ENCODE measurements at regions not wholly inside any gene's neighbourhood (a gene's known extent, or its start where the extent isn't known, plus 50 kb on each side); places are given as distances from the start of the nearest gene placed in this dataset.

DNA sequence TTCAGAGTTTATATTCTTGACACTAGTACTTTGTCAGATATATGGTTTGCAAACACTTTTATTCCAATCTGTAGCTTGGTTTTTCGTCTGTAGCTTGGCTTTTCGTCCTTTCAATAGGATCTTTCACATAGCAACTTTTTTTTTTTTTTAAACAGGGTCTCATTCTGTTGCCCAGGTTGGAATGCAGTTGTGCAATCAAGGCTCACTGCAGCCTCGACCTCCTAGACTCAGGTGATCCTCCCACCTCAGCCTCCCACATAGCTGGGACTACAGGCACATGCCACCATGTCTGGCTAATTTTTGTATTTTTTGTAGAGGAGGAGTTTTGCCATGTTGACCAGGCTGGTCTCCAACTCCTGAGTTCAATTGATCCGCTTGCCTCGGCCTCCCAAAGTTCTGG is 460.4 kb upstream of the SOX5 start:
- ChIA-PET CTCF (ENCODE audit: low intra/inter-chr PET ratio) (no interaction called here), POLR2A (interaction anchor here (0.6 kb wide), 1 partner anchor 17 kb away, joined by 3 read pairs; no protein-coding TSS in a partner anchor)
- DNase-seq (ENCODE audit: extremely low read depth in 1 of 4, low spot score in 3 of 4) (no peak), FAIRE-seq (no peak), ATAC-seq (no peak)
- Histone ChIP-seq H3K36me3 (ENCODE audit: control insufficient read depth, insufficient read depth, low read length) (no peaks in the 10 kb centered on the region), H3K4me3 (no peak overlapping the region), H3K9ac (ENCODE audit: insufficient read depth in 1 of 2, low read depth in 2 of 2, low read length in 2 of 2) (no peak overlapping the region), H3K79me2 (ENCODE audit: control insufficient read depth, insufficient read depth, low read length) (no peaks in the 10 kb centered on the region), H3K4me2 (ENCODE audit: insufficient read depth, low read length) (no peak overlapping the region), H3K4me1 (replicated peaks in 1 of 2; ENCODE audit: control insufficient read depth in 2 of 2, insufficient read depth in 2 of 2, low read length in 2 of 2) (no peaks in the 10 kb centered on the region), H4K20me1 (replicated peaks; ENCODE audit: control insufficient read depth, insufficient read depth, low read length) (no peaks in the 10 kb centered on the region), H2AFZ (ENCODE audit: low read depth, low read length) (no peak overlapping the region), H3K9me1 (ENCODE audit: control insufficient read depth, insufficient read depth, low read length) (no peaks in the 10 kb centered on the region), H3K27ac (ENCODE audit: extremely low read depth, low read depth, low read length) (no peak overlapping the region), H3K27me3 (ENCODE audit: control insufficient read depth in 2 of 2, insufficient read depth in 2 of 2, low read length in 2 of 2) (no peaks in the 10 kb centered on the region), H3K9me3 (replicated peaks; ENCODE audit: control insufficient read depth, insufficient read depth, low read depth, low read length) (no peaks in the 10 kb centered on the region)
- 0% methylated on average over 5 of the region's 5 CpGs for WGBS (ENCODE audit: insufficient coverage, low coverage, missing lambda C conversion rate)
- no TSS peak for BruUV-seq (replicated peaks)
- no peak for TF ChIP-seq ZNF75A (CRISPR knock-in tag; IDR thresholded peaks at IDR 0.05)
- no peak for TF ChIP-seq RNF2 (IDR thresholded peaks at IDR 0.05)
- TF ChIP-seq CREBBP (IDR thresholded peaks at IDR 0.05; ENCODE audit: low read depth, low read length): no peak
- TF ChIP-seq, protein P1, sequence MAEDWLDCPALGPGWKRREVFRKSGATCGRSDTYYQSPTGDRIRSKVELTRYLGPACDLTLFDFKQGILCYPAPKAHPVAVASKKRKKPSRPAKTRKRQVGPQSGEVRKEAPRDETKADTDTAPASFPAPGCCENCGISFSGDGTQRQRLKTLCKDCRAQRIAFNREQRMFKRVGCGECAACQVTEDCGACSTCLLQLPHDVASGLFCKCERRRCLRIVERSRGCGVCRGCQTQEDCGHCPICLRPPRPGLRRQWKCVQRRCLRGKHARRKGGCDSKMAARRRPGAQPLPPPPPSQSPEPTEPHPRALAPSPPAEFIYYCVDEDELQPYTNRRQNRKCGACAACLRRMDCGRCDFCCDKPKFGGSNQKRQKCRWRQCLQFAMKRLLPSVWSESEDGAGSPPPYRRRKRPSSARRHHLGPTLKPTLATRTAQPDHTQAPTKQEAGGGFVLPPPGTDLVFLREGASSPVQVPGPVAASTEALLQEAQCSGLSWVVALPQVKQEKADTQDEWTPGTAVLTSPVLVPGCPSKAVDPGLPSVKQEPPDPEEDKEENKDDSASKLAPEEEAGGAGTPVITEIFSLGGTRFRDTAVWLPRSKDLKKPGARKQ (CRISPR knock-in tag; IDR thresholded peaks at IDR 0.05): no peak
- TF ChIP-seq SRF (CRISPR knock-in tag; IDR thresholded peaks at IDR 0.05): no peak
- no peak for TF ChIP-seq CHCHD3 (CRISPR knock-in tag; IDR thresholded peaks at IDR 0.05)
- intact Hi-C loops (cut with micrococcal nuclease) (no loop called here), in situ Hi-C loops (cut with MboI) (no loop called here)
